ENCODE measurements at regions not wholly inside any gene's neighbourhood (a gene's known extent, or its start where the extent isn't known, plus 50 kb on each side); places are given as distances from the start of the nearest gene placed in this dataset.

DNA sequence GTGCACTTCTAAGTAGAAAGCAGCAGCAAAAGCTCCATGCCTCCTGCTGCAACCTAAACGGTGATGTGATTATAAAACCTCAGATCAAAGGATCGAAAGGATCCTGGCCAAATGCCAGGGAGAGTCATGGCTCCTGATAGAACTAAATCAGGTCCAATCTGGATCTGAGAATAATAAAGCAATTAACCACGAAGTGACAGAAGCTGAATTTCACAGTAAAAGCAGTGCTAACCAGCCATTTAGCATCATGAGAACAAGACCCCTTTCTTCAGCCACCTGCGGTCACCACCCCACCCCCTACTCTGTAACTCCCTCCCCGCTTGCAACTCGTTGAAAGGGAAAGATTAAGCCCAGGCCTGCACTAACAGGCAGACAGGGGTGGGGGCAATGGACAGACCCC, 748.7 kb downstream of the BCL11A start:
- TF ChIP-seq, protein P1, sequence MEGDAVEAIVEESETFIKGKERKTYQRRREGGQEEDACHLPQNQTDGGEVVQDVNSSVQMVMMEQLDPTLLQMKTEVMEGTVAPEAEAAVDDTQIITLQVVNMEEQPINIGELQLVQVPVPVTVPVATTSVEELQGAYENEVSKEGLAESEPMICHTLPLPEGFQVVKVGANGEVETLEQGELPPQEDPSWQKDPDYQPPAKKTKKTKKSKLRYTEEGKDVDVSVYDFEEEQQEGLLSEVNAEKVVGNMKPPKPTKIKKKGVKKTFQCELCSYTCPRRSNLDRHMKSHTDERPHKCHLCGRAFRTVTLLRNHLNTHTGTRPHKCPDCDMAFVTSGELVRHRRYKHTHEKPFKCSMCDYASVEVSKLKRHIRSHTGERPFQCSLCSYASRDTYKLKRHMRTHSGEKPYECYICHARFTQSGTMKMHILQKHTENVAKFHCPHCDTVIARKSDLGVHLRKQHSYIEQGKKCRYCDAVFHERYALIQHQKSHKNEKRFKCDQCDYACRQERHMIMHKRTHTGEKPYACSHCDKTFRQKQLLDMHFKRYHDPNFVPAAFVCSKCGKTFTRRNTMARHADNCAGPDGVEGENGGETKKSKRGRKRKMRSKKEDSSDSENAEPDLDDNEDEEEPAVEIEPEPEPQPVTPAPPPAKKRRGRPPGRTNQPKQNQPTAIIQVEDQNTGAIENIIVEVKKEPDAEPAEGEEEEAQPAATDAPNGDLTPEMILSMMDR (IDR thresholded peaks at IDR 0.05; ENCODE audit: low read length), result no peak
- TF ChIP-seq EZH2 (optimal IDR thresholded peaks at IDR 0.05; ENCODE audit: low read depth, low read length) (no peak), EZH2phosphoT487 (IDR thresholded peaks at IDR 0.05; ENCODE audit: low read length) (no peak)

All from MM.1S (cell line).